Endothelial cell (in vitro differentiated cells): ENCODE measurements at regions not wholly inside any gene's neighbourhood (a gene's known extent, or its start where the extent isn't known, plus 50 kb on each side); places are given as distances from the start of the nearest gene placed in this dataset.
"Not testable (repeated sequence)": the region's sequence is repeated elsewhere in the genome, so short reads cannot be mapped to it uniquely, and the experiment has no call there.

Source experiments
- DNase-seq: peaks from one replicate; pipeline ENCODE4 v3.0.0; 2021; ENCODE audit warnings: low spot score
- H3K27ac Mint-ChIP-seq: one replicate; pipeline ENCODE4 v1.8.0; 2021; ENCODE audit warnings: mixed read lengths, inconsistent platforms; ENCODE audit not compliant: unreplicated experiment
- H3K27me3 Mint-ChIP-seq: one replicate; pipeline ENCODE4 v1.8.0; 2021; ENCODE audit warnings: mild to moderate bottlenecking, moderate library complexity, mixed read lengths, inconsistent platforms; ENCODE audit not compliant: unreplicated experiment
- H3K36me3 Mint-ChIP-seq: one replicate; pipeline ENCODE4 v1.8.0; 2021; ENCODE audit warnings: mild to moderate bottlenecking, low read depth, mixed read lengths, inconsistent platforms; ENCODE audit not compliant: unreplicated experiment
- H3K4me1 Mint-ChIP-seq: one replicate; pipeline ENCODE4 v1.8.0; 2021; ENCODE audit warnings: mild to moderate bottlenecking, mixed read lengths, inconsistent platforms; ENCODE audit not compliant: unreplicated experiment
- H3K4me3 Mint-ChIP-seq: one replicate; pipeline ENCODE4 v1.8.0; 2021; ENCODE audit warnings: mild to moderate bottlenecking, mixed read lengths, inconsistent platforms; ENCODE audit not compliant: unreplicated experiment
- H3K9me3 Mint-ChIP-seq: one replicate; pipeline ENCODE4 v1.8.0; 2021; ENCODE audit warnings: mixed read lengths, inconsistent platforms; ENCODE audit not compliant: unreplicated experiment
- CTCF ChIP-seq: fragments of 200-600 bp; sonication (generic); IDR thresholded peaks from one replicate; pipeline ENCODE4 v1.5.0; 2021; ENCODE audit warnings: antibody characterized with exemption; ENCODE audit not compliant: unreplicated experiment

- Mint-ChIP-seq H3K4me3 (no peak overlapping the region), H3K36me3 (no peaks in the 10 kb centered on the region), H3K4me1 (no peaks in the 10 kb centered on the region), H3K9me3 (peaks cover 18% of the 10 kb centered on the region), H3K27ac (no peak overlapping the region), H3K27me3 (no peaks in the 10 kb centered on the region)
- DNase-seq = no peak
- no peak for TF ChIP-seq CTCF
These were observed 600.5 kb upstream of the RBFOX1 start for GRCh38 chr16:6732166-6732565.

- no peak for DNase-seq
- Mint-ChIP-seq H3K36me3 (no peaks in the 10 kb centered on the region), H3K4me3 (no peak overlapping the region)
These were observed 604.3 kb upstream of the RBFOX1 start for GRCh38 chr16:6728381-6728780.

GRCh38 chr16:6726621-6727020 is 606.0 kb upstream of the RBFOX1 start:
- Mint-ChIP-seq H3K27ac (no peak overlapping the region), H3K27me3 (no peaks in the 10 kb centered on the region), H3K4me1 (no peaks in the 10 kb centered on the region), H3K4me3 (no peak overlapping the region), H3K36me3 (no peaks in the 10 kb centered on the region), H3K9me3 (peaks cover 32% of the 10 kb centered on the region)
- DNase-seq = no peak
- TF ChIP-seq CTCF = no peak

More at GRCh38 chr16:6728381-6728780, 604.3 kb upstream of the RBFOX1 start:
- no peaks in the 10 kb centered on the region for H3K27me3 Mint-ChIP-seq
- no peaks in the 10 kb centered on the region for H3K4me1 Mint-ChIP-seq
- no peak for TF ChIP-seq CTCF
- no peak overlapping the region for H3K27ac Mint-ChIP-seq
- H3K9me3 Mint-ChIP-seq = peaks cover 29% of the 10 kb centered on the region

GRCh38 chr16:6725634-6726331 is 606.9 kb upstream of the RBFOX1 start:
- no peak for TF ChIP-seq CTCF
- no peaks in the 10 kb centered on the region for H3K4me1 Mint-ChIP-seq
- H3K27me3 Mint-ChIP-seq = no peaks in the 10 kb centered on the region
- H3K36me3 Mint-ChIP-seq = no peaks in the 10 kb centered on the region
- H3K4me3 Mint-ChIP-seq = no peak overlapping the region
- DNase-seq = no peak
- H3K9me3 Mint-ChIP-seq = peaks cover 35% of the 10 kb centered on the region
- H3K27ac Mint-ChIP-seq = no peak overlapping the region

- not testable (repeated sequence) for H3K36me3 Mint-ChIP-seq, H3K27ac Mint-ChIP-seq, DNase-seq, H3K4me1 Mint-ChIP-seq, H3K27me3 Mint-ChIP-seq, H3K4me3 Mint-ChIP-seq
- peaks cover 35% of the 10 kb centered on the region for H3K9me3 Mint-ChIP-seq
These were observed 607.4 kb upstream of the RBFOX1 start for GRCh38 chr16:6725206-6725605.
